Omental fat pad (tissue), 3 donors: ENCODE measurements at regions not wholly inside any gene's neighbourhood (a gene's known extent, or its start where the extent isn't known, plus 50 kb on each side); places are given as distances from the start of the nearest gene placed in this dataset.

Source experiments
- ATAC-seq: fragments of 150-250 bp; one replicate; pipeline ENCODE4 v1.9.1; 2016; ENCODE audit warnings: mild to moderate bottlenecking, moderate library complexity; ENCODE audit not compliant: low FRiP score
- DNase-seq: peaks from one replicate; pipeline ENCODE4 v3.0.0-alpha.2; 2019; ENCODE audit warnings: low spot score
- TF ChIP-seq, protein P1 (sequence below), 3 donors: fragments of 450-650 bp; IDR thresholded peaks; one replicate each; pipeline ENCODE4 v1.5.1; 2016 to 2017; ENCODE audit warnings: antibody characterized with exemption in 3 of 3, mild to moderate bottlenecking in 3 of 3, moderate library complexity in 2 of 3

DNA sequence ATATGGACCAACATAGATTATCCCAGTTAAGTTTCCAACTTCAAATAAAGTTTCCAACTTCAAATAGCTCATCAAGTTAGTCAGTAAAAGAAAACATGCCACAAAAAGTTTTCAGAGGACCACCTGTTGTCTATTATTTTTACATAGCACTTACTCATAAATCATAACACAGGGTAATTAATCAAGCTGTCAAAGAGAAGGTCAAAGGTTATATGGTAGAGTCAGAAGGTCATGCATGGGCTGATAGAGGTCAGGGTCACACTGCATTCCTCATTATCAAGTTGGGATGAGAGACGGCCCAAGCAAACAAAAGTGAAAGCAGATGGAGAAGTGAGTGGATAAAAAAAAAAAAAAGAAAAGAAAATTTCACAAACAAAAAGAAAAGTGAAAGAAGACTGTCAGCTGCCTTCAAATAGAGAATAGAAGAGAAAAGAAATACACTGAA is 145.5 kb upstream of the POU5F2 start:
- ATAC-seq: no peak
- TF ChIP-seq, protein P1, sequence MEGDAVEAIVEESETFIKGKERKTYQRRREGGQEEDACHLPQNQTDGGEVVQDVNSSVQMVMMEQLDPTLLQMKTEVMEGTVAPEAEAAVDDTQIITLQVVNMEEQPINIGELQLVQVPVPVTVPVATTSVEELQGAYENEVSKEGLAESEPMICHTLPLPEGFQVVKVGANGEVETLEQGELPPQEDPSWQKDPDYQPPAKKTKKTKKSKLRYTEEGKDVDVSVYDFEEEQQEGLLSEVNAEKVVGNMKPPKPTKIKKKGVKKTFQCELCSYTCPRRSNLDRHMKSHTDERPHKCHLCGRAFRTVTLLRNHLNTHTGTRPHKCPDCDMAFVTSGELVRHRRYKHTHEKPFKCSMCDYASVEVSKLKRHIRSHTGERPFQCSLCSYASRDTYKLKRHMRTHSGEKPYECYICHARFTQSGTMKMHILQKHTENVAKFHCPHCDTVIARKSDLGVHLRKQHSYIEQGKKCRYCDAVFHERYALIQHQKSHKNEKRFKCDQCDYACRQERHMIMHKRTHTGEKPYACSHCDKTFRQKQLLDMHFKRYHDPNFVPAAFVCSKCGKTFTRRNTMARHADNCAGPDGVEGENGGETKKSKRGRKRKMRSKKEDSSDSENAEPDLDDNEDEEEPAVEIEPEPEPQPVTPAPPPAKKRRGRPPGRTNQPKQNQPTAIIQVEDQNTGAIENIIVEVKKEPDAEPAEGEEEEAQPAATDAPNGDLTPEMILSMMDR (IDR thresholded peaks at IDR 0.05): no peak
- no peak for DNase-seq

DNA sequence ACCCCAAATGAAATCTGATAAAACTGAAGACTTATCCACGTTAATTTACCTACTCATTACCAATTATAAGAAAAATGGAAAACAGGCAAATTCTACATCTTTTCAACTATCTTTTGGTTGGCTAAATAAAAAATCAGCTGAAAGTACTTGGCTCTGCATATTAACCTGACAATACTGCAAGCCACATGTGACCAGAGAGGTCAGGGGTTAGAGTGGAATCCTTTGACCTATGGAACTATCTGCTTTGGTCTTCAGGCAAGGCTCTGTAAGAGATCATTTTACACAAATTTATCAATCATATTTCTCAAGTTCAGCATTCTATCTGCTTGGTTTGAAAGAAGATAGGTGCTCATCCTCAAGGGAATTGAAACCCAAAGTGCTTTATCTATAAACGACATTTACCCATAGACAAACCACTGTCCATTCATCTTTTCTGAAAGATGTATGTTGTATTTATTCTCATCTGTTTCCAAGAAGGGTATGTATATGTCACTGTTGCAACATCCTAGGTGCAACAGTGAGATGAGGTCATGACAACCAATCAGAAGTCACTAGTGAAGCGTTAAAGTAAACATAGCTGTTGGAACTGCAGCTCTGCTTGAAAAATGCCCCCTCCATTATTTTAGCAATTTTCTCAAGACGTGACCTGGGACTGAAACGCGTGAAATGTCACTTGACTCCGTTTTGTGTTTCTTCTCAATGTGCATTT is 144.9 kb upstream of the POU5F2 start:
- DNase-seq (no peak), ATAC-seq (no peak)
- TF ChIP-seq, protein P1 (IDR thresholded peaks at IDR 0.05): no peak

DNA sequence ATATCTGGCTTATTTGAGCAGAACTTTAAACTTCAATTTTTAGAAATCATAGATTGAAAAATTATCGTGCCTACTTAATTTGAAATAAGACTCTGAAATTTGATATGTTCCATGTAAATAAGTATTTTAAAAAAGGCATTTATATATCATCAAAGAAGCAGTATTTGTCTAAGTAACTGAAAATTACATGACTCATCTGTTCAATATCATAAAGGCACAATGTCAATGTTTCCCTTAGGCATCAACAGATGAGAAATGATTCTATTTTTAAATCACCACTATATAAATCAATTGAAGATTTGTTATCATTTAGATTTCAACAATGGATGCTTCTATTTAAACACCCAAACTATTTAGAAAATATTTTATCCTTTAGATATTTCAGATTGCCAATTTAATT is 142.9 kb upstream of the POU5F2 start:
- no peak for ATAC-seq
- TF ChIP-seq, protein P1 (IDR thresholded peaks at IDR 0.05): no peak
- DNase-seq: no peak

DNA sequence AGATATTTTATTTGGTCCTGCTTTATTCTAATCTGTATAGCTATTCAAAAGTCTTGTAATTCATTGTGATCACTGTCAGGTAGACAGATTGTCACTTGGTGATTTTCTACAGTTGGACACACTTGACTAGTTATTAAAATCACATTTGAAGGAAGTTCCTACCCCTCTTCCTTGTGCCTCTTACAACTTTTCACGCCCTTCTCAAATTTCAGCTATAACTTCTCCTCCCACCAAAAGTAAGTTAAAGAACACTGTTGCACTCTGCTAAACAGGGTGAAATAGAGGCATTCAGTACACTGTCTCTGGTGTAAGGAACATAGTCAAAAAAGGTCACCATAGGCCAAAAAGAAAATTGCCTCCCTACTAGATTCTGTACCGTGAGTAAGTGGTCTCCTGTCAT is 142.1 kb upstream of the POU5F2 start:
- ATAC-seq (no peak), DNase-seq (no peak)
- TF ChIP-seq, protein P1 (IDR thresholded peaks at IDR 0.05): no peak

DNA sequence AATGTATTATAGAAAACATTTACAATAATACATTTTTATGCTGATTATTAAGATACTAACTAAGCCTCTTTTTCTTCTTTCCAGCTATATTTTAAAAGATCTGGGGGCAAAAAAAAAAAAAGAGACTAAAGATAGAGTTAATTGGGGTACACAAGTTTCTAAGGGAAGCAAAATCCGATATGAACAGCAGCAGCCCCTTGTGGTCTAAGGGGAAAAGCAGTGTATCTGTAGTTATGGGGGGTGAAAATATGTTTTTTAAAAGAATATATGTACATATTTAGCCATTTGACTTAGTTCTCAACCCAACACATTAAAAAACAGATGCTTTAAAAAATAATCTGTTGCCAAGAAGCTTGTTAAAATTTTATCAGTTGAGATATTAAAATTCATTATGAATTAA is 134.3 kb upstream of the POU5F2 start:
- no peak for DNase-seq
- TF ChIP-seq, protein P1 (IDR thresholded peaks at IDR 0.05): no peak
- no peak for ATAC-seq

DNA sequence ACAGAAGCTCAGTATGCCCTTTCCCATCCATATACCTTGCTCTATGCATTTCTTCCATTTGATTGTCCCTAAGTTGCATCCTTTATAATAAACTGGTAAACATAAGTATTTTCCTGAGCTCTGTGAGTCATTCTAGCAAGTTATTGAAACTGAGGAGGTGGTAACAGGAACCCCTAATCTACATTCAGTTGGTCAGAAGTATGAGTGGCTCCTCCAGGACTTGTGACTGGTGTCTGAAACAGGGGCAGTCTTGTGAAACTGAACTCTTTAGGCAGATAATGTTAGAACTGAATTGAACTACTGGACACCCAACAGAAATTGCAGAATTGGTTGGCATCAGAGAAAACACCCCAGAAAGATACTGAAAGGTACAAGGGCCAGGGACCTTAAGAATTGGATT is 133.1 kb upstream of the POU5F2 start:
- TF ChIP-seq, protein P1 (IDR thresholded peaks at IDR 0.05): no peak
- DNase-seq (no peak), ATAC-seq (no peak)

DNA sequence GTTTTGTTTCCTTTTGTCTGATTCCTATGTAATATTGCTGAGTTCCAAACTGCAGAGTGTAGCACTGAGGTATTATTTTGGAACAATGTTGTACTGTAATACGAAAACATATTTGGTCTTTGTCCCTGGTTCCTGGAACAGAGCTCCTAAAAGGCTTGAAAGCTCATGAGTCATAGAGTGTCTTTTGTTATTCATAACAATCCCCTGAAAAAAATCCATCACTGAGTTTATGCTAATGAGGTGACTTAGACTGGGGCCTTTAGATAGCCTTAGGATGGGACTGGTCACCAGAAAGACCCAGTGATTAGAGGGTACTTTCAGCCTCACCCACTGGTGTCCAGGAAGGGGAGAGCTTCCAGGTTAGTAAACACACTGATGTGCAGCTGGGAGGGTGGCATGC is 132.7 kb upstream of the POU5F2 start:
- TF ChIP-seq, protein P1 (IDR thresholded peaks at IDR 0.05): no peak
- ATAC-seq: no peak
- no peak for DNase-seq
